ENCODE measurements at regions not wholly inside any gene's neighbourhood (a gene's known extent, or its start where the extent isn't known, plus 50 kb on each side); places are given as distances from the start of the nearest gene placed in this dataset.

- ATAC-seq (no peak), DNase-seq (ENCODE audit: low read depth, low spot score) (no peak)
- no peaks in the 10 kb centered on the region for H3K9me3 ChIP-seq (ENCODE audit: control insufficient read depth, insufficient read depth, low read depth, low read length)
- H3K36me3 ChIP-seq (ENCODE audit: control insufficient read depth, insufficient read depth, low read length) = no peaks in the 10 kb centered on the region
- H3K27ac ChIP-seq (ENCODE audit: low read length) = no peak overlapping the region
- no TSS peak for BruUV-seq (replicated peaks)
- no peaks in the 10 kb centered on the region for H3K27me3 ChIP-seq (ENCODE audit: control insufficient read depth, insufficient read depth, low read length)
- no peak for TF ChIP-seq TCF7L2 (IDR thresholded peaks at IDR 0.05; ENCODE audit: low read depth, low read length)
- TF ChIP-seq, protein P1, sequence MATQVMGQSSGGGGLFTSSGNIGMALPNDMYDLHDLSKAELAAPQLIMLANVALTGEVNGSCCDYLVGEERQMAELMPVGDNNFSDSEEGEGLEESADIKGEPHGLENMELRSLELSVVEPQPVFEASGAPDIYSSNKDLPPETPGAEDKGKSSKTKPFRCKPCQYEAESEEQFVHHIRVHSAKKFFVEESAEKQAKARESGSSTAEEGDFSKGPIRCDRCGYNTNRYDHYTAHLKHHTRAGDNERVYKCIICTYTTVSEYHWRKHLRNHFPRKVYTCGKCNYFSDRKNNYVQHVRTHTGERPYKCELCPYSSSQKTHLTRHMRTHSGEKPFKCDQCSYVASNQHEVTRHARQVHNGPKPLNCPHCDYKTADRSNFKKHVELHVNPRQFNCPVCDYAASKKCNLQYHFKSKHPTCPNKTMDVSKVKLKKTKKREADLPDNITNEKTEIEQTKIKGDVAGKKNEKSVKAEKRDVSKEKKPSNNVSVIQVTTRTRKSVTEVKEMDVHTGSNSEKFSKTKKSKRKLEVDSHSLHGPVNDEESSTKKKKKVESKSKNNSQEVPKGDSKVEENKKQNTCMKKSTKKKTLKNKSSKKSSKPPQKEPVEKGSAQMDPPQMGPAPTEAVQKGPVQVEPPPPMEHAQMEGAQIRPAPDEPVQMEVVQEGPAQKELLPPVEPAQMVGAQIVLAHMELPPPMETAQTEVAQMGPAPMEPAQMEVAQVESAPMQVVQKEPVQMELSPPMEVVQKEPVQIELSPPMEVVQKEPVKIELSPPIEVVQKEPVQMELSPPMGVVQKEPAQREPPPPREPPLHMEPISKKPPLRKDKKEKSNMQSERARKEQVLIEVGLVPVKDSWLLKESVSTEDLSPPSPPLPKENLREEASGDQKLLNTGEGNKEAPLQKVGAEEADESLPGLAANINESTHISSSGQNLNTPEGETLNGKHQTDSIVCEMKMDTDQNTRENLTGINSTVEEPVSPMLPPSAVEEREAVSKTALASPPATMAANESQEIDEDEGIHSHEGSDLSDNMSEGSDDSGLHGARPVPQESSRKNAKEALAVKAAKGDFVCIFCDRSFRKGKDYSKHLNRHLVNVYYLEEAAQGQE (IDR thresholded peaks at IDR 0.05; ENCODE audit: insufficient read depth in 1 of 2, low read depth in 2 of 2, low read length in 1 of 2) = no peak
- no peak for TF ChIP-seq SIN3A (IDR thresholded peaks at IDR 0.05; ENCODE audit: borderline replicate concordance, insufficient read depth, low read depth, low read length)
- no peak for TF ChIP-seq CTCF (IDR thresholded peaks at IDR 0.05)
- no peak for TF ChIP-seq POLR2AphosphoS5 (IDR thresholded peaks at IDR 0.05; ENCODE audit: low read depth, low read length)
- H3K4me3 ChIP-seq (ENCODE audit: low read depth in 2 of 2, low read length in 2 of 2) = no peak overlapping the region
- CTCF ChIA-PET = no interaction called here
- in situ Hi-C loops (cut with HindIII; ENCODE audit: low pct_unique_long_range_greater_than_20kb, low sequenced_read_pairs) (no loop called here), intact Hi-C loops (cut with micrococcal nuclease; ENCODE audit: unreplicated experiment) (no loop called here)
- POLR2A ChIA-PET = no interaction called here
- H3K4me1 ChIP-seq (ENCODE audit: control insufficient read depth, insufficient read depth, low read length) = no peaks in the 10 kb centered on the region
Observed at GRCh38 chr21:19124691-19125090, 721.1 kb upstream of the TMPRSS15 start.

GRCh38 chr21:19130379-19131028, 726.9 kb upstream of the TMPRSS15 start:
- H3K36me3 ChIP-seq (ENCODE audit: control insufficient read depth, insufficient read depth, low read length) = no peaks in the 10 kb centered on the region; the same call in 1 of the 2 replicates
- no peaks in the 10 kb centered on the region for H3K4me1 ChIP-seq (ENCODE audit: control insufficient read depth, insufficient read depth, low read length)
- POLR2A ChIA-PET = no interaction called here
- intact Hi-C loops (cut with micrococcal nuclease; ENCODE audit: unreplicated experiment) = no loop called here
- ATAC-seq (no peak), DNase-seq (ENCODE audit: low read depth, low spot score) (no peak)
- CTCF ChIA-PET = no interaction called here
- BruUV-seq (replicated peaks) = no TSS peak
- in situ Hi-C loops (cut with HindIII; ENCODE audit: low pct_unique_long_range_greater_than_20kb, low sequenced_read_pairs) = no loop called here
- H3K27me3 ChIP-seq (ENCODE audit: control insufficient read depth, insufficient read depth, low read length) = no peaks in the 10 kb centered on the region
- TF ChIP-seq SIN3A (IDR thresholded peaks at IDR 0.05; ENCODE audit: borderline replicate concordance, insufficient read depth, low read depth, low read length) (no peak), POLR2AphosphoS5 (IDR thresholded peaks at IDR 0.05; ENCODE audit: low read depth, low read length) (no peak), CTCF (IDR thresholded peaks at IDR 0.05) (no peak), TCF7L2 (IDR thresholded peaks at IDR 0.05; ENCODE audit: low read depth, low read length) (no peak)
- TF ChIP-seq, protein P1 (IDR thresholded peaks at IDR 0.05; ENCODE audit: insufficient read depth in 1 of 2, low read depth in 2 of 2, low read length in 1 of 2) = no peak
- H3K27ac ChIP-seq (ENCODE audit: low read length) = no peak overlapping the region
- no peak overlapping the region for H3K4me3 ChIP-seq (ENCODE audit: low read depth in 2 of 2, low read length in 2 of 2)
- no peaks in the 10 kb centered on the region for H3K9me3 ChIP-seq (ENCODE audit: control insufficient read depth, insufficient read depth, low read depth, low read length)
